ENCODE measurements at regions not wholly inside any gene's neighbourhood (a gene's known extent, or its start where the extent isn't known, plus 50 kb on each side); places are given as distances from the start of the nearest gene placed in this dataset.
"Not testable (repeated sequence)": the region's sequence is repeated elsewhere in the genome, so short reads cannot be mapped to it uniquely, and the experiment has no call there.

DNA sequence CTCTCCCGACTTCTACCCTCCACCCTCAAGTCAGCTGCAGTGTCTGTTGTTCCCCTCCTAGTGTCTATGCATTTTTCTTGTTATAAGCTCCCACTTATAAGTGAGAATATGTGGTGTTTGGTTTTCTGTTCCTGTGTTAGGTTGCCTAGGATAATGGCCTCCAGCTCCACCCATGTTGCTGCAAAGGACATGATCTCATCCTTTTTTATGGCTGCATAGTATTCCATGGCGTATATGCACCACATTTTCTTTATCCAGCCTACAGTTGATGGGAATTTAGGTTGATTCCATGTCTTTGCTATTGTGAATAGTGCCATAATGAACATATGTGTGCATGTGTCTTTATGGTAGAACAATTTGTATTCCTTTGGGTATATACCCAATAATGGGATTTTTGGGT lies 80.7 kb downstream of the SPTSSA start:
- H3K27ac ChIP-seq (ENCODE audit: insufficient read depth, low read depth, low read length); intact Hi-C loops (cut with micrococcal nuclease); CTCF ChIA-PET; H3K79me2 ChIP-seq (ENCODE audit: control insufficient read depth, insufficient read depth, low read length); BruUV-seq (replicated peaks); H4K20me1 ChIP-seq (replicated peaks; ENCODE audit: control insufficient read depth, extremely low read depth, insufficient read depth, low read length); H3K4me2 ChIP-seq (ENCODE audit: insufficient read depth, low read length); H3K36me3 ChIP-seq (ENCODE audit: control insufficient read depth in 2 of 2, extremely low read depth in 1 of 2, insufficient read depth in 2 of 2, low read length in 2 of 2); POLR2A ChIA-PET; H2AFZ ChIP-seq (ENCODE audit: low read depth, low read length); H3K27me3 ChIP-seq (ENCODE audit: control insufficient read depth in 2 of 2, insufficient read depth in 2 of 2, low read length in 2 of 2); H3K9ac ChIP-seq (replicated peaks; ENCODE audit: extremely low read depth, insufficient read depth, low read length); DNase-seq (ENCODE audit: low read depth, low spot score); H3K9me1 ChIP-seq (replicated peaks; ENCODE audit: control insufficient read depth, extremely low read depth, insufficient read depth, low read length); FAIRE-seq; H3K9me3 ChIP-seq (replicated peaks; ENCODE audit: control insufficient read depth, insufficient read depth, low read length); H3K4me3 ChIP-seq (replicated peaks in 1 of 3; ENCODE audit: insufficient read depth in 1 of 3, low read depth in 1 of 3, low read length in 3 of 3); dilution Hi-C loops (cut with MboI; ENCODE audit: extremely low pct_ligation_motif_present, low sequenced_read_pairs); H3K4me1 ChIP-seq (ENCODE audit: control insufficient read depth, extremely low read depth, insufficient read depth, low read length): not testable (repeated sequence)

DNA sequence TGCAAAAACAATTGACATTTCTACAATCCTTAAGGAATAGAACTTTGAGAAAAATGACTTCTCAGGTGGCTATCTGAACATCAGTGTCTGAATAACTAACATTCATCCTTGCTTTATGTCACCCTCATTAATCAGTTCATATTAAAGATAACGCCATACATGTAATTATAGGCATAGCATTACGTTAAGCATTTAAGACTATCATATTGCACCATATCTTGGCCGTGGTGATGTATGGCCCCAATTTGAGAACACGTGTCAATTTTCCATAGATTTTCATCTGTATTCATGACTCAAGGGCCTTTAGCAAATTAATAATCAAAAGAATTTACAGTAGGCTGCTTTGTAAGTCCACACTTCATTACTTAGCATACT lies 81.6 kb downstream of the SPTSSA start:
- no peaks in the 10 kb centered on the region for H3K36me3 ChIP-seq (ENCODE audit: control insufficient read depth in 2 of 2, extremely low read depth in 1 of 2, insufficient read depth in 2 of 2, low read length in 2 of 2)
- H3K9ac ChIP-seq (replicated peaks; ENCODE audit: extremely low read depth, insufficient read depth, low read length), result no peak overlapping the region
- ChIA-PET CTCF (no interaction called here), POLR2A (no interaction called here)
- peaks cover 2 to 6% of the 10 kb centered on the region in 2 experiments for H3K27me3 ChIP-seq (ENCODE audit: control insufficient read depth in 2 of 2, insufficient read depth in 2 of 2, low read length in 2 of 2)
- no peaks in the 10 kb centered on the region for H3K9me3 ChIP-seq (replicated peaks; ENCODE audit: control insufficient read depth, insufficient read depth, low read length)
- no TSS peak for BruUV-seq (replicated peaks)
- H4K20me1 ChIP-seq (replicated peaks; ENCODE audit: control insufficient read depth, extremely low read depth, insufficient read depth, low read length), result no peaks in the 10 kb centered on the region
- TF ChIP-seq JUN (IDR thresholded peaks at IDR 0.05; ENCODE audit: borderline replicate concordance, insufficient read depth, insufficient read length, low read depth), result no peak
- no peak for TF ChIP-seq MAX (IDR thresholded peaks at IDR 0.05; ENCODE audit: insufficient read depth, insufficient read length)
- TF ChIP-seq POLR2AphosphoS5 (IDR thresholded peaks at IDR 0.05; ENCODE audit: insufficient read depth, low read depth, low read length), result no peak
- no peak for TF ChIP-seq GATA2 (IDR thresholded peaks at IDR 0.05; ENCODE audit: insufficient read depth, insufficient read length, low read depth, low read length)
- no peak for TF ChIP-seq MYC (IDR thresholded peaks at IDR 0.05; ENCODE audit: low read depth, low read length)
- TF ChIP-seq POLR2A (IDR thresholded peaks at IDR 0.05; ENCODE audit: low read depth, low read length), result no peak
- TF ChIP-seq, protein P1, sequence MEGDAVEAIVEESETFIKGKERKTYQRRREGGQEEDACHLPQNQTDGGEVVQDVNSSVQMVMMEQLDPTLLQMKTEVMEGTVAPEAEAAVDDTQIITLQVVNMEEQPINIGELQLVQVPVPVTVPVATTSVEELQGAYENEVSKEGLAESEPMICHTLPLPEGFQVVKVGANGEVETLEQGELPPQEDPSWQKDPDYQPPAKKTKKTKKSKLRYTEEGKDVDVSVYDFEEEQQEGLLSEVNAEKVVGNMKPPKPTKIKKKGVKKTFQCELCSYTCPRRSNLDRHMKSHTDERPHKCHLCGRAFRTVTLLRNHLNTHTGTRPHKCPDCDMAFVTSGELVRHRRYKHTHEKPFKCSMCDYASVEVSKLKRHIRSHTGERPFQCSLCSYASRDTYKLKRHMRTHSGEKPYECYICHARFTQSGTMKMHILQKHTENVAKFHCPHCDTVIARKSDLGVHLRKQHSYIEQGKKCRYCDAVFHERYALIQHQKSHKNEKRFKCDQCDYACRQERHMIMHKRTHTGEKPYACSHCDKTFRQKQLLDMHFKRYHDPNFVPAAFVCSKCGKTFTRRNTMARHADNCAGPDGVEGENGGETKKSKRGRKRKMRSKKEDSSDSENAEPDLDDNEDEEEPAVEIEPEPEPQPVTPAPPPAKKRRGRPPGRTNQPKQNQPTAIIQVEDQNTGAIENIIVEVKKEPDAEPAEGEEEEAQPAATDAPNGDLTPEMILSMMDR (IDR thresholded peaks at IDR 0.05; ENCODE audit: extremely low read depth in 1 of 2, insufficient read depth in 1 of 2, low read depth in 1 of 2, low read length in 2 of 2), result no peak
- TF ChIP-seq EZH2 (IDR thresholded peaks at IDR 0.05; ENCODE audit: borderline replicate concordance, low read depth, low read length, severe bottlenecking), result no peak
- TF ChIP-seq FOS (IDR thresholded peaks at IDR 0.05; ENCODE audit: borderline replicate concordance, insufficient read depth, low read length), result no peak
- no peaks in the 10 kb centered on the region for H3K9me1 ChIP-seq (replicated peaks; ENCODE audit: control insufficient read depth, extremely low read depth, insufficient read depth, low read length)
- H2AFZ ChIP-seq (ENCODE audit: low read depth, low read length), result no peak overlapping the region
- H3K4me1 ChIP-seq (ENCODE audit: control insufficient read depth, extremely low read depth, insufficient read depth, low read length), result no peaks in the 10 kb centered on the region
- dilution Hi-C loops (cut with MboI; ENCODE audit: extremely low pct_ligation_motif_present, low sequenced_read_pairs) (no loop called here), intact Hi-C loops (cut with micrococcal nuclease) (no loop called here)
- H3K4me3 ChIP-seq (replicated peaks in 1 of 3; ENCODE audit: insufficient read depth in 1 of 3, low read depth in 1 of 3, low read length in 3 of 3), result no peak overlapping the region
- no peak overlapping the region for H3K4me2 ChIP-seq (ENCODE audit: insufficient read depth, low read length)
- H3K79me2 ChIP-seq (ENCODE audit: control insufficient read depth, insufficient read depth, low read length), result no peaks in the 10 kb centered on the region
- FAIRE-seq (no peak), DNase-seq (ENCODE audit: low read depth, low spot score) (no peak)
- H3K27ac ChIP-seq (ENCODE audit: insufficient read depth, low read depth, low read length), result no peak overlapping the region

All from endothelial cell of umbilical vein (primary cell).